K562 (cell line): ENCODE measurements at regions not wholly inside any gene's neighbourhood (a gene's known extent, or its start where the extent isn't known, plus 50 kb on each side); places are given as distances from the start of the nearest gene placed in this dataset.

Experiments used
- ATAC-seq: fragments of 200-7000 bp; cut with Tn5 transposase; 3 replicates; pipeline ENCODE4 v1.9.1; 2020; ENCODE audit warnings: moderate library complexity
- BruUV-seq: library from RNA; stranded (reverse); fragments of 400-500 nt; replicated peaks from 2 replicates; lab custom pipeline; 2021; lab: Mats Ljungman, UMichigan
- CTCF ChIA-PET: fragments of 300-600 bp; formaldehyde crosslinking; extraction: SDS; loops from one replicate; lab custom pipeline; 2021; ENCODE audit warnings: low intra/inter-chr PET ratio; lab: Yijun Ruan, JAX
- POLR2A ChIA-PET: fragments of 300-600, 350-650 bp; sonication (Branson Sonifier 250); formaldehyde crosslinking; extraction: SDS; loops from one replicate; lab custom pipeline; 2021; ENCODE audit warnings: antibody characterized with exemption, inconsistent platforms; lab: Yijun Ruan, JAX
- DNase-seq, 4 experiments: peaks; one replicate each; pipeline versions ENCODE4 v3.0.0 to v3.0.0-alpha.2; 2011 to 2018; ENCODE audit warnings: low spot score in 3 of 4, mixed read lengths in 3 of 4; ENCODE audit errors: extremely low read depth in 1 of 4
- FAIRE-seq: peaks from 2 replicates; lab custom pipeline; 2011; peaks lifted over from hg19 to GRCh38; lab: Jason Lieb, UNC
- H2AFZ ChIP-seq: 2 replicates; pipeline ENCODE4 v1.6.0; 2011; ENCODE audit warnings: low read depth, low read length, control low read depth, inconsistent platforms
- H3K27ac ChIP-seq: fragments of 200-600 bp; 3 replicates; pipeline ENCODE4 v1.8.0; 2011; ENCODE audit warnings: low read depth, mild to moderate bottlenecking, control low read depth, inconsistent platforms, low read length, moderate library complexity, mixed read lengths; ENCODE audit errors: extremely low read depth
- H3K27me3 ChIP-seq, 2 experiments: fragments of 300-600 bp in 1 of 2; 2 replicates in 1 of 2; 3 replicates in 1 of 2; pipeline versions ENCODE4 v1.6.0 to v1.8.0; 2011; ENCODE audit warnings: inconsistent platforms in 2 of 2, low read length in 2 of 2, mild to moderate bottlenecking in 1 of 2, mixed read lengths in 1 of 2, moderate library complexity in 1 of 2; ENCODE audit not compliant: control insufficient read depth in 2 of 2, insufficient read depth in 2 of 2
- H3K36me3 ChIP-seq: fragments of 300-600 bp; 3 replicates; pipeline ENCODE4 v1.8.0; 2011; ENCODE audit warnings: mild to moderate bottlenecking, low read length, inconsistent platforms; ENCODE audit not compliant: control insufficient read depth, insufficient read depth
- H3K4me1 ChIP-seq, 2 experiments: fragments of 200-600 bp in 1 of 2; replicated peaks in 1 of 2; 2 replicates in 1 of 2; 3 replicates in 1 of 2; pipeline versions ENCODE4 v1.5.1 to v1.8.0; 2011; ENCODE audit warnings: inconsistent platforms in 2 of 2, low read length in 2 of 2, mild to moderate bottlenecking in 1 of 2, mixed read lengths in 1 of 2, moderate library complexity in 1 of 2; ENCODE audit not compliant: control insufficient read depth in 2 of 2, insufficient read depth in 2 of 2
- H3K4me2 ChIP-seq: 2 replicates; pipeline ENCODE4 v1.6.1; 2011; ENCODE audit warnings: low read length, control low read depth, inconsistent platforms, mixed read lengths; ENCODE audit not compliant: insufficient read depth
- H3K4me3 ChIP-seq: fragments of 200-600 bp; sonication (generic), shearing (Covaris generic); 2 replicates; pipeline ENCODE4 v1.5.1; 2016; ENCODE audit warnings: control low read depth, inconsistent platforms
- H3K79me2 ChIP-seq: fragments of 200-600 bp; 3 replicates; pipeline ENCODE4 v1.8.0; 2011; ENCODE audit warnings: low read length, inconsistent platforms; ENCODE audit not compliant: control insufficient read depth, insufficient read depth
- H3K9ac ChIP-seq, 2 experiments: 2 replicates each; pipeline versions ENCODE4 v1.6.0 to v1.6.1; 2011; ENCODE audit warnings: low read depth in 2 of 2, low read length in 2 of 2, control low read depth in 1 of 2, inconsistent platforms in 1 of 2, mild to moderate bottlenecking in 1 of 2, mixed read lengths in 1 of 2; ENCODE audit not compliant: insufficient read depth in 1 of 2
- H3K9me1 ChIP-seq: one replicate; pipeline ENCODE4 v1.6.0; 2011; ENCODE audit warnings: inconsistent platforms, mild to moderate bottlenecking, low read length, moderate library complexity; ENCODE audit not compliant: control insufficient read depth, insufficient read depth
- H3K9me3 ChIP-seq: replicated peaks from 2 replicates; pipeline ENCODE4 v1.5.1; 2011; ENCODE audit warnings: low read depth, low read length, inconsistent platforms; ENCODE audit not compliant: control insufficient read depth, insufficient read depth
- H4K20me1 ChIP-seq: replicated peaks from 2 replicates; pipeline ENCODE4 v1.6.1; 2011; ENCODE audit warnings: low read length, inconsistent platforms, mixed read lengths; ENCODE audit not compliant: control insufficient read depth, insufficient read depth
- EP300 ChIP-seq: IDR thresholded peaks from 2 replicates; pipeline ENCODE4 v1.6.1; 2012; ENCODE audit warnings: low read length, improper control_type of control experiment
- HINFP ChIP-seq: fragments of 450-650 bp; conservative IDR thresholded peaks from 2 replicates; pipeline ENCODE4 v1.6.1; 2016; ENCODE audit warnings: missing genetic modification characterization, low read depth, mild to moderate bottlenecking, control low read depth, missing compliant biosample characterization
- MCM7 ChIP-seq, 2 experiments: fragments of 450-650 bp; IDR thresholded peaks; 2 replicates each; pipeline ENCODE4 v1.6.1; 2016 to 2018
- MITF ChIP-seq: IDR thresholded peaks from 2 replicates; pipeline ENCODE4 v1.6.1; 2014; ENCODE audit warnings: antibody characterized with exemption
- NCOA1 ChIP-seq: fragments of 450-650 bp; IDR thresholded peaks from 2 replicates; pipeline ENCODE4 v1.6.1; 2016; ENCODE audit warnings: low read depth
- PREB ChIP-seq: sonication (generic); formaldehyde crosslinking; IDR thresholded peaks from 2 replicates; pipeline ENCODE4 v1.8.1; 2023; ENCODE audit warnings: mild to moderate bottlenecking, missing genetic modification reagents
- SRF ChIP-seq, 2 experiments: fragments of 250-450, 450-650 bp in 1 of 2; sonication (Bioruptor Pico) in 1 of 2; sonication (generic) in 1 of 2; formaldehyde crosslinking; IDR thresholded peaks; 2 replicates each; pipeline versions ENCODE4 v1.5.0 to v1.5.1; 2020 to 2022; ENCODE audit warnings: mild to moderate bottlenecking in 1 of 2, missing genetic modification reagents in 1 of 2
- U2AF2 ChIP-seq: fragments of 200-400 bp; formaldehyde crosslinking; optimal IDR thresholded peaks from 2 replicates; pipeline ENCODE3; 2017; ENCODE audit warnings: low read depth, mild to moderate bottlenecking, low read length
- ZFP30 ChIP-seq: fragments of 250-450 bp; sonication (Bioruptor Pico); IDR thresholded peaks from 2 replicates; pipeline ENCODE4 v1.8.0; 2022; ENCODE audit warnings: moderate library complexity, mild to moderate bottlenecking, inconsistent platforms, borderline replicate concordance
- ZNF507 ChIP-seq: conservative IDR thresholded peaks from 2 replicates; pipeline ENCODE4 v1.6.1; 2017; ENCODE audit warnings: missing genetic modification characterization, missing compliant biosample characterization
- ZNF644 ChIP-seq: fragments of 200-800 bp; sonication (Bioruptor generic); IDR thresholded peaks from 2 replicates; pipeline ENCODE4 v1.6.1; 2016; ENCODE audit warnings: low read depth, missing genetic modification characterization, missing compliant biosample characterization
- ZNF696 ChIP-seq: fragments of 250-450 bp; sonication (Bioruptor Pico); conservative IDR thresholded peaks from 2 replicates; pipeline ENCODE4 v1.4.0; 2020; ENCODE audit warnings: mild to moderate bottlenecking, moderate library complexity
- in situ Hi-C: fragments of 300-500 bp; cut with MboI; formaldehyde crosslinking; loops from 4 replicates; pipeline ENCODE4 v1.15.0; 2018; ENCODE audit warnings: inconsistent platforms, mixed read lengths
- intact Hi-C: fragments of 100-400 bp; cut with micrococcal nuclease; formaldehyde crosslinking; loops from 2 replicates; pipeline ENCODE4 v1.14.2; 2022
- TF ChIP-seq, protein P1 (sequence below): fragments of 250-450 bp; sonication (Bioruptor Pico); IDR thresholded peaks from 2 replicates; pipeline ENCODE4 v1.8.0; 2021; ENCODE audit warnings: moderate library complexity, mild to moderate bottlenecking, inconsistent platforms

GRCh38 chr1:60916199-60916598 is 166.2 kb upstream of the NFIA start:
- in situ Hi-C loops (no loop called here), intact Hi-C loops (no loop called here)
- Histone ChIP-seq H3K79me2 (no peaks in the 10 kb centered on the region), H3K36me3 (no peaks in the 10 kb centered on the region), H3K27me3 (no peaks in the 10 kb centered on the region), H3K4me1 (no peaks in the 10 kb centered on the region; a peak in 1 of 5 replicates), H3K9me3 (no peaks in the 10 kb centered on the region), H3K27ac (no peak overlapping the region), H2AFZ (no peak overlapping the region), H3K4me3 (no peak overlapping the region), H3K4me2 (no peak overlapping the region), H3K9me1 (no peaks in the 10 kb centered on the region), H4K20me1 (no peaks in the 10 kb centered on the region), H3K9ac (no peak overlapping the region)
- no peak for DNase-seq
- ChIA-PET POLR2A (interaction anchor here (0.7 kb wide), 1 partner anchor 44 kb away, joined by 3 read pairs; no protein-coding TSS in a partner anchor), CTCF (no interaction called here)
- no peak for TF ChIP-seq ZNF644
- no peak for TF ChIP-seq U2AF2
- TF ChIP-seq, protein P1, sequence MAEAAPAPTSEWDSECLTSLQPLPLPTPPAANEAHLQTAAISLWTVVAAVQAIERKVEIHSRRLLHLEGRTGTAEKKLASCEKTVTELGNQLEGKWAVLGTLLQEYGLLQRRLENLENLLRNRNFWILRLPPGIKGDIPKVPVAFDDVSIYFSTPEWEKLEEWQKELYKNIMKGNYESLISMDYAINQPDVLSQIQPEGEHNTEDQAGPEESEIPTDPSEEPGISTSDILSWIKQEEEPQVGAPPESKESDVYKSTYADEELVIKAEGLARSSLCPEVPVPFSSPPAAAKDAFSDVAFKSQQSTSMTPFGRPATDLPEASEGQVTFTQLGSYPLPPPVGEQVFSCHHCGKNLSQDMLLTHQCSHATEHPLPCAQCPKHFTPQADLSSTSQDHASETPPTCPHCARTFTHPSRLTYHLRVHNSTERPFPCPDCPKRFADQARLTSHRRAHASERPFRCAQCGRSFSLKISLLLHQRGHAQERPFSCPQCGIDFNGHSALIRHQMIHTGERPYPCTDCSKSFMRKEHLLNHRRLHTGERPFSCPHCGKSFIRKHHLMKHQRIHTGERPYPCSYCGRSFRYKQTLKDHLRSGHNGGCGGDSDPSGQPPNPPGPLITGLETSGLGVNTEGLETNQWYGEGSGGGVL (CRISPR knock-in tag): no peak
- TF ChIP-seq HINFP (tag): no peak
- no peak for TF ChIP-seq PREB (CRISPR knock-in tag)
- no peak for TF ChIP-seq NCOA1
- TF ChIP-seq ZFP30: no peak
- no peak for TF ChIP-seq ZNF507 (tag)
- no peak for TF ChIP-seq MITF
- TF ChIP-seq MCM7 (IDR thresholded peaks at IDR 0.05): no peak
- TF ChIP-seq ZNF696: no peak
- no peak for TF ChIP-seq EP300
- no peak for TF ChIP-seq SRF (CRISPR knock-in tag; IDR thresholded peaks at IDR 0.05)
- no TSS peak for BruUV-seq
- ATAC-seq: no peak
- FAIRE-seq: no peak
